ENCODE measurements at regions not wholly inside any gene's neighbourhood (a gene's known extent, or its start where the extent isn't known, plus 50 kb on each side); places are given as distances from the start of the nearest gene placed in this dataset.

DNA sequence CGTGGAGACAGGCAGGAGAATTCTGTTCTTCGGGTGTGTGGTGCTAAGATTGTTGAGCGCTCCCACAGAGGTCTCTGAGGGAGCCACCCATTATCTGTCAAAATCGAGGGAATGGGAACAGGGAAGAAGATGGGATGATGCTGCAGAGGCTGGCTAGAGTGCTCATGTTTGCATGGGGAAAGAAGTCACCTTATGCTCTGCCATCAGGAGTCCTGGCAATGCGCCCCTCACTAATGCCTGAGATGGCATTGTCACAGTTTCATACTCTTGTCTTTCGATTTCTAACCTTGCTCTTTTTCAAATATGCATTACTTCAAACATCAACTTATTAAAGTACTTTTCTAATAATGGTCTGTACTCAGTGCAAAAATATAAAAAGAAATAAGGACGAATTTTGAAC lies 463.3 kb upstream of the CELF4 start:
- ChIA-PET POLR2A (ENCODE audit: partially characterized antibody) (no interaction called here), CTCF (ENCODE audit: partially characterized antibody) (no interaction called here)
- no peak for FAIRE-seq
- Histone ChIP-seq H3K56ac (replicated peaks; ENCODE audit: insufficient read length, low read depth, low read length) (no peak overlapping the region), H3K23me2 (ENCODE audit: low read depth, low read length) (no peaks in the 10 kb centered on the region), H3K36me3 (ENCODE audit: control insufficient read depth in 2 of 4, insufficient read depth in 4 of 4, low read length in 3 of 4) (no peaks in the 10 kb centered on the region), H3K4ac (replicated peaks; ENCODE audit: insufficient read length, low read depth, low read length) (no peak overlapping the region), H4K20me1 (replicated peaks in 1 of 2; ENCODE audit: control insufficient read depth in 1 of 2, insufficient read depth in 2 of 2, low read length in 2 of 2) (no peaks in the 10 kb centered on the region), H2BK15ac (ENCODE audit: low read length) (no peak overlapping the region), H3K4me3 (ENCODE audit: extremely low read depth in 1 of 4, insufficient read depth in 2 of 4, low read depth in 3 of 4, low read length in 4 of 4) (no peak overlapping the region), H2AFZ (ENCODE audit: low read length) (no peak overlapping the region), H4K8ac (ENCODE audit: extremely low read depth, insufficient read depth, low read length) (no peak overlapping the region), H3K23ac (ENCODE audit: insufficient read length) (no peak overlapping the region), H2BK5ac (ENCODE audit: low read depth, low read length) (no peak overlapping the region), H3K14ac (ENCODE audit: insufficient read length) (no peak overlapping the region), H3K4me2 (ENCODE audit: insufficient read depth in 1 of 2, low read depth in 2 of 2, low read length in 2 of 2) (no peak overlapping the region), H3K18ac (ENCODE audit: extremely low read depth, low read length) (no peak overlapping the region), H4K91ac (replicated peaks; ENCODE audit: insufficient read length, low read length) (no peak overlapping the region), H2BK20ac (ENCODE audit: low read length) (no peak overlapping the region), H3K27me3 (replicated peaks in 1 of 4; ENCODE audit: control insufficient read depth in 3 of 4, extremely low read depth in 1 of 4, insufficient read depth in 3 of 4, low read length in 3 of 4) (peaks cover 0 to 1% (median 0%) of the 10 kb centered on the region in 4 experiments; a peak in 1 of 7 replicates), H3K9me3 (ENCODE audit: insufficient read depth in 2 of 2, low read depth in 1 of 2, low read length in 1 of 2) (0 out of 4 replicates have a peak, but pooled peaks cover 0 to 2% of the 10 kb centered on the region in 2 experiments), H2BK120ac (replicated peaks; ENCODE audit: low read depth, low read length) (no peak overlapping the region), H2BK12ac (ENCODE audit: low read depth, low read length) (no peak overlapping the region), H2AK5ac (ENCODE audit: low read depth, low read length) (no peak overlapping the region), H3K79me2 (ENCODE audit: control insufficient read depth in 1 of 2, insufficient read depth in 2 of 2, low read length in 2 of 2) (no peaks in the 10 kb centered on the region), H3K4me1 (replicated peaks in 1 of 4; ENCODE audit: control insufficient read depth in 3 of 4, insufficient read depth in 4 of 4, low read length in 3 of 4) (peaks cover 0 to 5% (median 0%) of the 10 kb centered on the region in 4 experiments; a peak in 3 of 7 replicates), H4K5ac (ENCODE audit: insufficient read length, low read depth, low read length) (no peak overlapping the region), H3K27ac (ENCODE audit: low read depth, low read length) (no peak overlapping the region), H3K79me1 (ENCODE audit: low read depth, low read length) (no peaks in the 10 kb centered on the region), H3K9ac (replicated peaks in 1 of 4; ENCODE audit: extremely low read depth in 1 of 4, low read depth in 3 of 4, low read length in 3 of 4) (no peak overlapping the region)
- TF ChIP-seq EZH2 (IDR thresholded peaks at IDR 0.05; ENCODE audit: low read depth, low read length, severe bottlenecking) (no peak), HDAC6 (IDR thresholded peaks at IDR 0.05; ENCODE audit: low read depth, low read length) (no peak)
- no peak for DNase-seq (ENCODE audit: low read depth in 1 of 2, low spot score in 2 of 2)
- 92% methylated on average over 7 of the region's 7 CpGs; no CpG with 5 or more reads in 1 of the 2 experiments for WGBS, 2 experiments (ENCODE audit: extremely low coverage in 1 of 2, insufficient coverage in 1 of 2, insufficient read length in 1 of 2, insufficient replicate concordance in 2 of 2, low coverage in 1 of 2, low lambda C conversion rate in 2 of 2, missing lambda C conversion rate in 1 of 2)

Data from H1 (cell line).